ACC112 (cell line): ENCODE measurements at regions not wholly inside any gene's neighbourhood (a gene's known extent, or its start where the extent isn't known, plus 50 kb on each side); places are given as distances from the start of the nearest gene placed in this dataset.

ENCODE experiments used
- H2AFZ ChIP-seq: fragments of 200-600 bp; sonication (generic); one replicate; pipeline ENCODE4 v1.6.0; 2017; ENCODE audit warnings: antibody characterized with exemption, low read length; ENCODE audit not compliant: unreplicated experiment
- H3K27ac ChIP-seq: fragments of 200-600 bp; sonication (generic); 2 replicates; pipeline ENCODE4 v1.5.1; 2014; ENCODE audit warnings: low read depth, mild to moderate bottlenecking, antibody characterized with exemption, low read length, moderate library complexity
- H3K27me3 ChIP-seq: fragments of 200-600 bp; sonication (generic); 2 replicates; pipeline ENCODE4 v1.6.1; 2014; ENCODE audit warnings: mild to moderate bottlenecking, antibody characterized with exemption, low read length, moderate library complexity, mixed read lengths; ENCODE audit not compliant: insufficient read depth
- H3K36me3 ChIP-seq: fragments of 200-600 bp; sonication (generic); 2 replicates; pipeline ENCODE4 v1.6.1; 2016; ENCODE audit warnings: mild to moderate bottlenecking, antibody characterized with exemption, low read length, moderate library complexity, mixed read lengths; ENCODE audit not compliant: insufficient read depth
- H3K4me1 ChIP-seq: fragments of 200-600 bp; sonication (generic); one replicate; pipeline ENCODE4 v1.6.1; 2016; ENCODE audit warnings: low read length, mixed read lengths; ENCODE audit not compliant: insufficient read depth, unreplicated experiment, control insufficient read depth
- H3K4me3 ChIP-seq: fragments of 200-600 bp; sonication (generic); 2 replicates; pipeline ENCODE4 v1.5.1; 2014; ENCODE audit warnings: mild to moderate bottlenecking, low read depth, low read length
- H3K79me2 ChIP-seq: fragments of 200-600 bp; sonication (generic); one replicate; pipeline ENCODE4 v1.6.0; 2016; ENCODE audit warnings: low read length; ENCODE audit not compliant: control insufficient read depth, unreplicated experiment, insufficient read depth

DNA sequence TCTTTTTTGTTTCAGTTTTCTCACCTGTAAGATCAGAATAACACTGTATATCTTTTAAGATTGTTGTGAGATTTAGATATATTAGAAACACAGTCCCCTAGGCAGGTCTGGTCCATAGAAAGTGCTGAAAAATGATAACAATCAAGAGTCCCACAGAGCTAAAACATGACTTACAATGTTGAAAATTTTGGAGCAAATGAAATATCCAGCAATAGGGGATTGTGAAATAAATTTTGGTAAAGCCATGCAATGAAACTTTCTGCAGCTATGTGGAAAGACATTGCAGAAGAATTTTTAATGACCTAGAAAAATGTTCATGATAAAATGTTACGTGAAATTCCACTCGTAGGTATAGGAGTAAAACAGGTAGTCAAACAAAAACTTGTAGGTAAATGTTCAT lies 127.6 kb upstream of the SERPINE2 start:
- H3K27ac ChIP-seq: no peak overlapping the region
- H3K4me3 ChIP-seq: no peak overlapping the region
- H3K36me3 ChIP-seq: no peaks in the 10 kb centered on the region
- no peak overlapping the region for H2AFZ ChIP-seq
- H3K4me1 ChIP-seq: peaks cover 38% of the 10 kb centered on the region
- no peaks in the 10 kb centered on the region for H3K79me2 ChIP-seq
- H3K27me3 ChIP-seq: no peaks in the 10 kb centered on the region

GRCh38 chr2:224165901-224166319 lies 126.8 kb upstream of the SERPINE2 start:
- H2AFZ ChIP-seq: peak overlapping the region; percentile 57
- no peaks in the 10 kb centered on the region for H3K79me2 ChIP-seq
- peaks cover 45% of the 10 kb centered on the region for H3K4me1 ChIP-seq
- H3K36me3 ChIP-seq: no peaks in the 10 kb centered on the region
- H3K4me3 ChIP-seq: no peak overlapping the region
- H3K27me3 ChIP-seq: no peaks in the 10 kb centered on the region
- no peak overlapping the region for H3K27ac ChIP-seq

DNA sequence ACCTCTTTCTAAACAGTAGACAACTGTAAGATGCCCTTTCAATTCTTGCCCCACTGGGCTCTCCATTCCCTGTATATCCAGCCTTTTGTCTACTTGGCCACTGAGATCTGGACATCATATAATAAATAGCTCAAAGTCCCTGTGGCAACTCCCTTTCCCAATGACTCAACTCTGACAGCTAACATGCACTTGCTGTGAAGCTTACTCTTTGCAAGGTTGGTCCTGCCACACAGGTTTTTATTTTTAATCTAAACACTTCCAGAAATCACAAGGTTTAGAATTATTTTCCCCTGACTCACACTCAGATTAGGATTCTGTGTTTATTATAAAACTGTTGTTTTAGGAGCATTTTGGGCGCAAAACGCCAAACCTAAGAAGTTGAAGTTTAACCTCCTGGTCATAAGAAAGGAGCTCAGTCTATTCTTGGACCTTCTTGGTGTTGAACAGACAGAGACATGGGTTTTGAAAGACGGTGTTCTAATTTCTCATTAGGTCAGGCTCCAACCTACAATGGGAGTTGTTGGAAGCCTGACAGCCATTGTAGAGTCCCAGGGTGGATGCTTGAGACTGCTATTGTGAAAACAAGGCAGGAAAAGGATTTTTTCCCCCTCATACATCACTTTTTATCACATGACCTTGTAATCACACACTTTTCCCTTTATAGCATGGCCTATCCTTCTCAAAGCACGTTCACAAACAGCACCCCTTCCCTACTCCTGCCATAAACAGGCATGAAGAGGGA lies 124.7 kb upstream of the SERPINE2 start:
- H2AFZ ChIP-seq: no peak overlapping the region
- peak overlapping the region; percentile 78 for H3K27ac ChIP-seq

GRCh38 chr2:224162122-224162521 lies 123.0 kb upstream of the SERPINE2 start:
- Histone ChIP-seq H3K36me3 (no peaks in the 10 kb centered on the region), H3K4me1 (peaks cover 51% of the 10 kb centered on the region), H3K79me2 (no peaks in the 10 kb centered on the region), H2AFZ (peak overlapping the region; percentile 59), H3K27ac (peak overlapping the region; percentile 78), H3K27me3 (no peaks in the 10 kb centered on the region), H3K4me3 (no peak overlapping the region)

More for the DNA sequence above, 124.7 kb upstream of the SERPINE2 start:
- Histone ChIP-seq H3K4me3 (peak overlapping the region; percentile 12; the same call in 1 of the 2 replicates), H3K36me3 (no peaks in the 10 kb centered on the region), H3K4me1 (peaks cover 51% of the 10 kb centered on the region), H3K27me3 (no peaks in the 10 kb centered on the region), H3K79me2 (no peaks in the 10 kb centered on the region)

DNA sequence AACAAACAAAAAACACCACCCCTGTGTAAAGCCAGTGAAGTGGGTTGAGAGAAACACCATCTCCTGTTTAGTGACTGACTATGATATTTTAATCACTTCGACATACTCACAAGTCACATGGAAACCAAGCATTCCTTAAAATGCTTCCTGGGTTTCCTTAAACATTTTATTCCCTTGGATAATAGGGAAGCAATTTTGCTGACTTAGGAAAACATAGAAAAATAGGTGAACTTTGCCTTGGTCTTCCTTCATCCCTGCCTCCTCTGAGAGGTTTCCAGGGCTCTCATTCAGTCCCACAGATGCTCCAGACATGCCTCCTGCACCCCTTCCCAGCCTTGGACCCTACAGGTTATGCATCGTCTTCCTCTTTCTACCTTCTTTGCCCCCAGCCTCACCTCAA lies 122.6 kb upstream of the SERPINE2 start:
- peak overlapping the region; percentile 78 for H3K27ac ChIP-seq
- no peak overlapping the region for H3K4me3 ChIP-seq
- H3K36me3 ChIP-seq: no peaks in the 10 kb centered on the region
- H3K4me1 ChIP-seq: peaks cover 51% of the 10 kb centered on the region
- no peaks in the 10 kb centered on the region for H3K27me3 ChIP-seq
- H2AFZ ChIP-seq: peak overlapping the region; percentile 59
- H3K79me2 ChIP-seq: no peaks in the 10 kb centered on the region

GRCh38 chr2:224160917-224161316 lies 121.8 kb upstream of the SERPINE2 start:
- Histone ChIP-seq H3K4me3 (no peak overlapping the region), H3K4me1 (peaks cover 51% of the 10 kb centered on the region), H3K27me3 (no peaks in the 10 kb centered on the region), H3K79me2 (no peaks in the 10 kb centered on the region), H3K36me3 (no peaks in the 10 kb centered on the region), H3K27ac (peak overlapping the region; percentile 78; the same call in 1 of the 2 replicates), H2AFZ (no peak overlapping the region)

DNA sequence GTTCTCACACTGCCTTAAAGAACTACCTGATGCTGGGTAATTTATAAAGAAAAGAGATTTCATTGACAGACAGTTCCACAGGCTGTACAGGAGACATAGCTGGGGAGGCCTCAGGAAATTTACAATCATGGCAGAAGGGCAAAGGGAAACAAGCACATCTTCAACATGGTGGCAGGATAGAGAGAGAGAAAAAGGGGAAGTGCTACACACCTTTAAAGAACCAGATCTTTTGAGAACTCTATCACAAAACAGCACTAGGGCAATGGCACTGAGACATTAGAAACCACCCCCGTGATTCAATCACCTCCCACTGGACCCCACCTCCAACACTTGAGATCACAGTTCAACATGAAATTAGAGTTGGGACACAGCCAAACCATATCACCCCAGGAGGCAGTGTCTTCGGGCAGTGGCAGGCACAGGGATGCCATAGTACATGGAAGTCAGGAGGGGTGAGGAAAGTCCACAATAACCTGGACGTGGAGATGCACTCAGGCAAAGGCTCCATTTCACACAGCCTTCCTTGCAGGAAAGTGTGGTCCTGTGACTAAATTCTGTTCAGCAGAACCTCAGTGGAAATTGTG lies 120.4 kb upstream of the SERPINE2 start:
- Histone ChIP-seq H3K79me2 (no peaks in the 10 kb centered on the region), H3K36me3 (no peaks in the 10 kb centered on the region), H3K27ac (no peak overlapping the region), H3K4me3 (no peak overlapping the region), H3K4me1 (peaks cover 46% of the 10 kb centered on the region), H3K27me3 (no peaks in the 10 kb centered on the region), H2AFZ (no peak overlapping the region)

DNA sequence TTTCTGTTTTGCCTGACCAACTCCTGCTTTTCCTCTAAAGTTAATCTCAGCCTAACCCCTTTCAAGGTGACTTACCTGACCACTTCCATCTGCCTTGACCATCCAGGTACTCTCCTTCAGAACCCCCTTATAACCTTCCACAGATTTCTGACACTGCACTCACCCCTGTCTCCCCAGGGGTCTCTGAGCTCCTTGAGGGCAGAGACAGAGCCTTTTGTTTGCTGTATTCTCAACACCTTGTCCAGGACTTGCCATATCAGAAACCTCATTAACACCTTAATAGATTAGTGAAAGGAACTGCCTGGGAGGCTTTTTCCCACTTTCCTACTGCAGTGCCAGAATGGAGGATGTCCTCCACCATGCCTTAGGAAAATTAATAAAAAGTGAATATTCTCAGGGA lies 119.7 kb upstream of the SERPINE2 start:
- Histone ChIP-seq H3K36me3 (no peaks in the 10 kb centered on the region), H3K27me3 (no peaks in the 10 kb centered on the region), H3K4me3 (no peak overlapping the region), H3K4me1 (peaks cover 41% of the 10 kb centered on the region), H3K79me2 (no peaks in the 10 kb centered on the region), H3K27ac (no peak overlapping the region), H2AFZ (no peak overlapping the region)

DNA sequence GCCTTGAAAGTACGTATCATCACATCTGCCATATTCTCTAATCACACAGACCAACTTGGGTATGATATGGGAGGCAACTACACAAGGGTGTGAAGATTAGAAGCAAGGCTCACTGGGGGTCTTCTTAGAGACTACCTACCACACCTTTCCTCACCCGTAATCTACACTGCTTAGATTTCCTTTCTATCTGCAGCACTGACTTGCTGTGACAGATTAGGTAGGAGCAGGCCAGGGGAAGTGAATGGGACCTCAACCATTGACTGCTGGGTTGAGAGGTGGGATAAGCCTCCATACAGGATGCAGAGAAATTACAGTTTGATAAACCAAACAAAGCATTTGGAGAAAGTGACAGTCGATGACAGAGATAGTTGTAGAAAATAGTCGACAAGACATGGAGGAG lies 119.0 kb upstream of the SERPINE2 start:
- H3K27ac ChIP-seq: no peak overlapping the region

DNA sequence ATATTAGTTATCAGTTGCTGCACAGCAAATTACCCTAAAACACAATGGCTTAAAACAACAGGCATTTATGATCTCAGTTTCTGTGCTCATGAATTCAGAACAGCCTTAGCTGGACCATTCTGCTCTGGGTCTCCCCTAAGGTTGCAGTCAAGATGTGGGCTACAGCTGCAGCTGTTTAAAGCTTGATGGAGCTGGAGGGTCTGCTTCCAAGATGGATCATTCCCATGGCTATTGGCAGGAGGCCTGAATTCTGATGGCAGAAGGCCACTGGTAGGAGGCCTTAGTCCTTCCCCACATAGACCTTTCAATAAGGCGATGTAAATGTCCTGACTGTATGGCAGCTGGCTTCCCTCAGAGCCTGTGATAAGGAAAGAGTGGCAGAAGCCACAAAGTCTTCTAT lies 118.6 kb upstream of the SERPINE2 start:
- no peaks in the 10 kb centered on the region for H3K79me2 ChIP-seq
- peaks cover 29% of the 10 kb centered on the region for H3K4me1 ChIP-seq
- no peaks in the 10 kb centered on the region for H3K27me3 ChIP-seq
- H3K27ac ChIP-seq: no peak overlapping the region
- no peak overlapping the region for H2AFZ ChIP-seq
- no peak overlapping the region for H3K4me3 ChIP-seq
- H3K36me3 ChIP-seq: no peaks in the 10 kb centered on the region

More for the DNA sequence above, 119.0 kb upstream of the SERPINE2 start:
- peaks cover 33% of the 10 kb centered on the region for H3K4me1 ChIP-seq
- H3K79me2 ChIP-seq: no peaks in the 10 kb centered on the region
- H3K27me3 ChIP-seq: no peaks in the 10 kb centered on the region
- no peak overlapping the region for H3K4me3 ChIP-seq
- no peaks in the 10 kb centered on the region for H3K36me3 ChIP-seq
- H2AFZ ChIP-seq: no peak overlapping the region

- no peak overlapping the region for H3K27ac ChIP-seq
- H3K36me3 ChIP-seq: 0 out of 2 replicates have a peak, but pooled peaks cover 3% of the 10 kb centered on the region
- no peaks in the 10 kb centered on the region for H3K27me3 ChIP-seq
- H2AFZ ChIP-seq: no peak overlapping the region
- H3K4me3 ChIP-seq: no peak overlapping the region
- H3K4me1 ChIP-seq: peaks cover 25% of the 10 kb centered on the region
- H3K79me2 ChIP-seq: no peaks in the 10 kb centered on the region
Observed at GRCh38 chr2:224156436-224156835, 117.3 kb upstream of the SERPINE2 start.
